GM21529 (cell line): ENCODE measurements at regions not wholly inside any gene's neighbourhood (a gene's known extent, or its start where the extent isn't known, plus 50 kb on each side); places are given as distances from the start of the nearest gene placed in this dataset.
"Not testable (repeated sequence)": the region's sequence is repeated elsewhere in the genome, so short reads cannot be mapped to it uniquely, and the experiment has no call there.

Experiments used
- ATAC-seq: cut with Tn5 transposase; IDR thresholded peaks from one replicate; pipeline ENCODE4 v1.9.1; 2021; ENCODE audit not compliant: unreplicated experiment

DNA sequence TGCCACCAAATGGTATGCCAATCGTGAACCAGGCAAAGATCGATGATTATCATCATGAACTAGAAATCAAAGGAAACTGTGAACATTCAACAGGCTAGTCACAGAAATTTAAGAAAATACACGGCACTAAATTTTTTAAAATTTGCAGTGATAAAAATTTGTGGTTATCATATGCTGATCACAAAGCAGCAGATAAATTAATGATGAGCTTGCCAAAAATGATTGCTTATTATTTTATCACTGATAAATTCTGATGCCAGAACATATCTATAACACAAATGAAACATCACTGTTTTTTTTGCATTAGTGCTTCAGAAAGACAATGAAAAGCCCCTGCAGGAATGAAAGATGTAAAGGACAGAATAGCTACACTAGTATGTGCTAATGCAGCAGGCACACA lies 1413.2 kb upstream of the MAP3K7 start:
- ATAC-seq: no peak

DNA sequence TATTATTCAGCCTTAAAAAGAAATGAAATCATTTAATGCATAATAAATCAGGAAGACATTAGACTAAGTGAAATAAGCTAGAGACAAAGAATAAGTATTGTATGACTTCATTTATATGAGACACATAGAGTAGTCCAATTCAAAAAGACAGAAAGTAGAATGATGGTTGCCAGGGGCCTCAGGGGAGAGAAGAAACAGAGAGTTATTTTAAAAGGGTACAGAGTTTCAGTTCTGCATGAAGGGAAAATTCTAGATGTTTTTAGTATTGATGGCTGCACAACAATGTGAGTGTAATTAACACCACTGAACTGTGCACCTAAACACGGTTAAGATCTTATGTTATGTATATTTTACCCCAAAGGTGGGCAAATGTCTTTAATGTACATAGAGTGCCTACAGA lies 1407.9 kb upstream of the MAP3K7 start:
- no peak for ATAC-seq

DNA sequence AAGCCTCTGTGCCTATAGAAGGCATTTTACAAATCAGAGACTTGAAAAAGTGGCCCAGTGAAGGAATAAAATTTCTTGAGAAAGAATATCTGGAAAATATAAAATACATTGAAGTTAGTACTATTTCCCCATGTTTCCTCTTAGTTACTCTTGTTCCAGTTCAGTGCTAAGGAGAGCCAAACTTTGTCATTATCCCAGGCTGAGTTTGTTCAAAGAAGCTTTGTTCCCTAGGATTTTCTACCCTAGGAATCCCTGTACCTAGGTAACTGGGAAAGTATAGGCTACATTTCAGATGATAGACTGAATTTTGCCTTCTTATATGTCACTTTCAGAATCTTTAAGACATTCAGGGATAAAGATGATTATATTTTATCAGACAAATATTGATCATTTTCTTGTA lies 1395.7 kb upstream of the MAP3K7 start:
- ATAC-seq: no peak

DNA sequence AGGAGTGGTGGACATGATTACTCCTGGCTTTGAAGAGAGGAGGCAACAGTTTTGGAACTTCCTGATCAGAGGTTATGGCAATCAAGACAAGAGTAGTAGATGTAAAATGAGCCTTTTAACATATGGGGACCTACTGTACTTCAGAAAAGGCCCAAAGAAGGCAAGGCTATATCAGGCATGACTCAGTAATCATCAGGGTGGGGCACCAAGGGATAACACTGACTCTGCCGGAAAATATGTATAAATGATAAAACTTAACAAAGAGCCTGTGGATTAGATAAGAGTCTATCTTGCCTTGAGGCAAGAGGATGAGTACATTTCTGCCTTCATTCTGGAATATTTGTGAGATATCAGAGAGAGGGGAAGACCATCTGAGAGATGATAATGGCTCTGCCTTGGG lies 1389.9 kb upstream of the MAP3K7 start:
- ATAC-seq: no peak

DNA sequence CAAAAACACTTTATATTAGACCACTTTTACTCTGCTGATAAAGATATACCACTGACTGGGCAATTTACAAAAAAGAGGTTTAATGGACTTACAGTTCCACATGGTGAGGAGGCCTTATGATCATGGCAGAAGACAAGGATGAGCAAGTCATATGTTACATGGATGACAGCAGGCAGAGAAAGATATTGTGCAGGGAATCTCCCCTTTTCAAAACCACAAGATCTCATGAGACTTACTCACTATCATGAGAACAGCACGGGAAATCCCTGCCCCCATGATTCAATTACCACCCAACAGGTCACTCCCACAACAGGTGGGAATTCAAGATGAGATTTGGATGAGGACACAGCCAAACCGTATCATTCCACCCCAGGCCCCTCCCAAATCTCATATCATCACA lies 1383.8 kb upstream of the MAP3K7 start:
- no peak for ATAC-seq

DNA sequence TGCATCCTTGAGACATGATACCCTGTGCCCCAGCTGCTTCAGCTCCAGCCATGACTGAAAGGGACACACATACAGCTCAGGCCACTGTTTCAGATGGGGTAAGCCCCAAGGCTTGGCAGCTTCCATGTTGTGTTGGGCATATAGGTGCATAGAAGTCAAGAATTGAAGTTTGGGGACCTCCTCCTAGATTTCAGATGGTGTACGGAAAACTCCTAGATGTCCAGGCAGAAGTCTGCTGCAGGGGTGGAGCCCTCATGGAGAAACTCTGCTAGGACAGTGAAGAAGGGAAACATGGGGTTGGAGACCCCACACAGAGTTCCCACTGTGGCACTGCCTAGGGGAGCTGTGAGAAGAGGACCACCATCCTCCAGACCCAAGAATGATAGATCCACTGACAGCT lies 1379.0 kb upstream of the MAP3K7 start:
- no peak for ATAC-seq

DNA sequence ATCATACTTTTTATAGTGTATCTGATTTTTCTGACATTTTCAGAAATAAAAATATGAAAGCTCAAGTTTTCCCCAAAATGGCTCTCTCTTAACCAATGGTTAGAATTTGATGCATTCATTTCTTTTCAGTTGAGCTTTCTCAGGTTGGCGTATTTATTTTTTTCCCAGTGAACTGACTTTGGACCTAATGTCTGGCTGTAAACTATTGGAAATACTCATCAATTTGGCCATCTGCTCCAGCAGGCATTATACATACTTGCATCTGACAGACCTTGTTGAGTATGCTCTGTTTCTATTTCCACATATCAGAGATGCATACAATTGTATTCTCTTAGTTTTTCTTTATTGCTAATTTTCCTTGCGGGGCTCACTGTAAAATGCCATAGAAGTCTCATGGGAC lies 1374.8 kb upstream of the MAP3K7 start:
- no peak for ATAC-seq

DNA sequence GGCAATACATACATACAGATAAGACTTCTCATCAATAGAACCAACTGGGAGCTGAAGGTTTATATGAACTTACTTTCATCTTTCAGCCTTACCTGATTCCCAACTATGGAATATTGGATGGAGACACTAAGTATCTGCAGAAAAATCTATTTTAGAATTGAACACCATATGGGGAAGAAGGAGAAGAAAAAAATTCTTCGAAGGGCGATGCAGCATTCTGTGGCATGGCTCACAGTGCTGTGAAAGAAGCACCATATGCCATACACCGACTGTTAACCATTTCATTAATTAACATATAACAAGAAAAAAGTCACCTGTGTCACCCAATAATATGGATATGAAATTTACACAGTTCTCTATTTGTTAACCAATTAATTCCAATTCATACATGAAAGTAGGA lies 1374.4 kb upstream of the MAP3K7 start:
- ATAC-seq: no peak

DNA sequence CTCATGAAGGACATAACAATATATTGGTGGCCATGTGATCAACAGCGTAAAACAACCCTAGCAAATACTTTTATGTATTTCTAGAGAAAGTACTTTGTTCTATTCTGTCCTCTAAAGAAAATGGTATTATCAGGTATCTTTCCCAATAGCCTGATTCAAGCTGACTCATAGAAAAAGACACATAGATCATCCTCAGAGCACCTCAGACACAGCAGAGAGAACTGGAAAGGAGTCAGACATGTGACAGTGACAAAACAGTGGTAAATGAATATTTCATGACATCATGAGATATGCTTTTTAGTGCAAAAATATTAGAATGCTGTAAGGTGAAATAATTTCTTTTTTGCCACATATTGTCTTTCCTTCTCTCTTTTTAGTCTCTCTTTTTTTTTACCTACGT lies 1355.0 kb upstream of the MAP3K7 start:
- ATAC-seq: no peak

DNA sequence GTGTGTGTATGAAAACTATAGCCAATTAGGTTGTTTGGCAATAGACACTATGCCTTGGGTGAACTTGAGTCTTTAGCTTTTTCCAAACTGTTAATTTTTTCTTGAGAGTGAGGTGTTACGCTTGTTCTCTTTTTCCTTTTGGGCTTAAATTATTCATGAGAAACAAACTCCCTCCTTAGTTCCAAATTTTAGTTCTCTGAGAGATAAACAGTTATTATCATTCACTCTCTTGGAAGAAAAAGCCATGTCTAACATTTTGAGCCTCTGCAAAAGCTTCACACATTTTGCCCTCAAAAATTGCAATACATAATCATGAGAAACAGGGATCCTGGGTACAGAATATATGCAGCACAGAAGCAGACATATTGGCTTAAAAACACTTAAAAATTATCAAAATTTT lies 1353.9 kb upstream of the MAP3K7 start:
- no peak for ATAC-seq

DNA sequence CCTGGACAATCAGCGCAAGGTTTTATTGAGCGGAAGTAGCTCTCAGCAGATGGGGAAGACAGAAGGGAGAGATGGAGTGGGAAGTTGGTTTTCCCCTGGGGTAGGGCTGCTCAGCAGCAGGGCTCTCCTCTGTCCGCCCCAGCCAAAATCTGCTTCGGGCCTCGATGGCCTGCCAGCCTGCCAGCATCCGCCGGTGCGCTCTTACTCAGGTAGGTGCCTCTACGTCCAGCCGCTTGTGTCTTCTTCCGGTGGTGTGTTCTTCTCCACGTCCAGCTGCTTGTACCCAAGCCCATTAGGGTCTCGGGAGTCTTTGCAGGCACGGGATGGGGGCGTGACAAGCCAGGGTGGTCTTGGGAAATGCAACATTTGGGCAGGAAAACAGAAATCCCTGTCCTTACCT lies 1340.0 kb upstream of the MAP3K7 start:
- ATAC-seq: no peak

DNA sequence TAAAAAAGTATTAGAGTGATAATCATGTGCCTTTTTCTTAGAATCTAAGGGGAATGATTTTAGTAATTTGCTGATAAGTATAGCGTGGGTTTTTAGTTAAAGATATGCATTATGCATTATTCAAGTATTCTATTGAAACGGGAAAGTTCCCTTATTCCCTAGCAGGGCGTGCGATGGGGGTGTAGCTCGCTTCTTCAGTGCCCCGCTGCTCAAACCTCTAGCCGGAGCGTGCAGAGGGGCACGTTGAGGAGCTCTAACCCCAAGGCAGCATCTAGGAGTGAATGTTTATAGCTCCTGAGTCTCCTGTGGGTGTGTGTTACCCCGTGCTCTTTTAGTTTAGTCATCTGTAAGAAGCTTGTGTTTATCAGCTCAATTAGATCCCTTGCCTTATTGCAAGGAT lies 1339.5 kb upstream of the MAP3K7 start:
- ATAC-seq: no peak

DNA sequence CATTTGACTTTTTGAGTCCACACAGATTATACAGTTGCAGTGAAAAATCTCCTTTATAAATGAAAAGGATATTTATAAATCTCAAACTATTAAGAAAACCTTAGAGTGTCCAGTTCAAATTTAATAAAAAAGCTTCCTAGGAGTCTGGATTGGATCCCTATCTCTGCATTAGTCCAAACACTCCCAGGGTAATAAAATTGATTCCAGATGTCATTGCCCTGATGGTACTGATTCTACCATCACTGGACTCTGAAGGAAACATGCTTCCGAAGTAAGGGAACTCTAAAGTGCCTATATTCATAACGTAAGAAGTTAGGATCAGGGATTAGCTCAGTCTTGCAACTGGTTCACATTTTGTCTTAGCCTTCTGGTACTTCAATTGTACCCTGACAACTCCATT lies 1325.1 kb upstream of the MAP3K7 start:
- no peak for ATAC-seq

DNA sequence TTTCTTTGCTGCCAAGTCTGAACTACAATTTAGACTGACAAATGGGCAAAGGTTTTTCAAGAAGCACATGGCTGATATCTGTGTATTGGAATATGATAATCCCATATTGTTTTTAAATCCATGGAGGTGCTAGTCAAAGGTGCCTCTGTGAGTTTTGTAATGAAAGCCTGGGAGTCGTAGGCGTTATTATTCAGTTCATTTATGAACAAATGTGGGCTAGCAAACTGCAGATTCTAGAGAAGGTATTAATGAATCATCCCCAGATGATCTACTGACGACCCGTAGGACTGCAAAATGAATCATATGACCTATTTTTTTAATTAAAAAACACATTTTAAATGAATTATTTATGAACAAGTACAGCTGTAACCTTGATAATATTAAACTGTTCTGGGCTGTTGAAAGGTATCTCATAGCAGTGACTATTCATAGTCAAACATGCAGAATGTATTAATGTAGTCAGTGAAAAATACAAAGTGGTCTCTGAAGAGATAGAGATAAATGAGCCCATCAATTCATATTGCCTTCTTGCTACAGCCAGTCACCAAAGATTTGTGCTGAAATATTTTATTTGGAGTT lies 1317.8 kb upstream of the MAP3K7 start:
- no peak for ATAC-seq

DNA sequence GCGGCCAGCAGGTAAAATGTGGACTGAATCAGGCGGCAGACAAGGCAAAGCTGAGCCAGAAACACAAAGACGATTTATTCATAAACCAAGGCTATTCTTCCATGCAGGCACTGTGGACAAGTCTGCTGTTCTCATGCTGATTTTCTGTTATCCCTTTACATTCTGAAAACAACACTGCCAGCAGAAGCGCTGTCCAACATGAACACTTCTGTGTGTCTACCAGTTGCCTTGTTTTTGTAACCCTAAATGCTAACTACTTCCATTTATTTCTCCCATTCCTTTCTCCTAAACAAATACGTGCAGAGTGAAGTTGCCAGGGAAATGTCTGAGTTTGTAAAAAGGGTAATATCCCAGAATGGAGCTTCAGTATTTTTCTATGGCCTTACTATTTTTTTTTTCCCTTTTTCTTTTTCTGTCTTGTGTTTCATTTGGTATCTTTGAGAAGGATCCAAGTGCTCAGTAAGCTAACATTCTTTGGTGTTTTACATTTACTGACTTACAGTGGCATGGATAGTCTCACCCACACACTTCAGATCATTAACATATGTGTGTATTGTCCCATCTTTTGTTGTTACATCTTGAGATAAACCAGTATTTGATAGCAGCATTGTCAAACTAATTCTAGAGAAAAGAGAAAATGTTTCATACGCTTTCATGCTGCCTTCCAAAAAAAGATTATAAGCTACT lies 1308.9 kb upstream of the MAP3K7 start:
- no peak for ATAC-seq

DNA sequence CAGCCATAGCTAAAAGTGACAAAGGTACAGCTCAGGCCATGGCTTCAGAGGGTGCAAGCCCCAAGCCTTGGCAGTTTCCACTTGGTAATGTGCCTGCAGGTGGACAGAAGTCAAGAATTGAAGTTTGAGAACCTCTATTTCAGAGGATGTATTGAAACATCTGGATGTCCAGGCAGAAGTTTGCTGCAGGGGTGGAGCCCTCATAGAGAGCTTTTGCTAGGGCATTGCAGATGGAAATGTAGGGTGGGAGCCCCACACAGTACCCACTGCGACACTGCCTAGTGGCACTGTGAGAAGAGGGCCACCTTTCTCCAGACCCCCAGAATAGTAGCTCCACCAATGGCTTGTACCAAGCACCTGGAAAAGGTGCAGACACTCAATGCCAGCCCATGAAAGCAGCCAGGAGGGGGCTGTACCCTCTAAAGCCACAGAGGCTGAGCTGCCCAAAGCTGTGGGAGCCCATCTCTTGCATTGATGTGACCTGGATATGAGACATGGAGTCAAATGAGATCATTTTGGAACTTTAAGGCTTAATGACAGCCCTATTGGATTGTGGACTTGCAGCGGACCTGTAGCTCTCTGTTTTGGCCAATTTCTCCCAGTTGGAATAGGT lies 1299.4 kb upstream of the MAP3K7 start:
- ATAC-seq: no peak

DNA sequence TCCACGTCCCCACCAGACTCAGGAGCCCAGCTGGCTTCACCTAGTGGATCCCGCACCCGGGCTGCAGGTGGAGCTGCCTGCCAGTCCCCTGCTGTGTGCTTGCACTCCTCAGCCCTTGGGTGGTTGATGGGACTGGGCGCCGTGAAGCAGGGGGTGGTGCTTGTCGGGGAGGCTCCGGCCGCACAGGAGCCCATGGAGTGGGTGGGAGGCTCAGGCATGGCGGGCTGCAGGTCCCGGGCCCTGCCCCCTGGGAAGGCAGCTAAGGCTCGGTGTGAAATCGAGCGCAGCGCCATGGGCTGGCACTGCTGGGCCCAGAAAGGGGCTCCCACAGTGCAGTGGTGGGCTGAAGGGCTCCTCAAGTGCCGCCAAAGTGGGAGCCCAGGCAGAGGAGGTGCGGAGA lies 1294.9 kb upstream of the MAP3K7 start:
- not testable (repeated sequence) for ATAC-seq

DNA sequence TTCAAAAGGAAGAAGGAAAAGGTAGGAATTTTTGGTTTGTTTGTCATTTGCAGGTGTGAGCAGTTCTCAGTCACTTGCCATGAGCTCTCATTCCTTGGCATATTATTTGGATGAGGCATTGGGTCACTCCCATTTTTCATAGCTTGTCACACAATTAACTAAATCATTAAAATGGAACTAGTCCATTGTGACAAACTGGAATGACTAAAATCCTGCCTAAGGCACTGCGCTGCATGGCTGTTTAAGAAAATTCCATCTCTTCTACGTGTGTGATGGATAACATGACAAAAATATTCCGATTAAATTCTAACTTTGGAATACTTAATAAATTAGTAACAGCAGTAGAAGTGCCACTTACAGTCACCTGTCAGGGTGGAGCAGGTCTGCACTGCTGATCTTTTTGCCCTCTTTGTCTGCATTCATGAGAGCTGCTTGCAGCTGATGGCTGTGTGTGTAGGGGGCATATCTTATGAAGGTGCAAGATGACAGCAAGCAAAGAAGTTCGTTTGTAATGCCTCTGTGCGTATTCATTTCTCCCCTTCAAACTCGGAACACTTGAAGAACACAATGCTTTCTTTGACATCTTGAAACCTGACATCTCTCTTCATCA lies 1292.6 kb upstream of the MAP3K7 start:
- ATAC-seq: no peak

DNA sequence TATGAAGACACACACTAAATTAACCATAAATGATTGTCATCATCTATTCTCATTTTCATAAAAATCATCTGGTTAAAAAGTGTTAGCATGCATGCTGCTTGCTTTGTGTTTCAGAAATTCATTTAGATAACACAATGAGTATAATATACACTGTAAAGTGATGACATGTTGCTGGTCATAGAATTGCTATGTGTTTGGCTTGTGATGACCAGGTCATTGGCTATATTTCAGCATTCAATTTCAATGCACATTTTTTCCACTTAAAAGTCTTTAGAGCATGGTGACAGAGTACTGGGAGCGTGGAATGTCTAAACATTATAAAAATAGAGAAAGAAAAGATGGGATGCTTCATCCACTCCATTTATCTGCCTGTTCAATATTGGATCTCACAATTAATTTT lies 1291.1 kb upstream of the MAP3K7 start:
- no peak for ATAC-seq

DNA sequence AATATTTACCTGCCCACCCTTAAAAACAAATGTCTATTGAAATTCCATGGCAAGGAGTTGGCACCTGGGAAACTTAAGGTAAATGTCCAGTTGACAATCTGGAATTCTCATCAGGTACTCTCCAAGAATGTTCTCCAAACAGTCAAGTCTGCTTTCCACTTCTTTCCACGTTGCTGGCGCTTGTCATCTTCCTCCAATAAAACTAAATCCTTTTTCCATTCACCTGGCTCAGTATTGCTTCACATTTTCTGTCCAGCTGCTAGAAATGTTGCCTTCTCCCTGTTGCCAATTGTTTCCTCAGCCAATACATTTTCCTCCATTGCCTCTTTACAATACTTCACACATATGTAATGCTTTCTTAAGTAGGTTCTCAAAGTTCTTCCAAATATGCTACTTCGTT lies 1288.1 kb upstream of the MAP3K7 start:
- no peak for ATAC-seq

DNA sequence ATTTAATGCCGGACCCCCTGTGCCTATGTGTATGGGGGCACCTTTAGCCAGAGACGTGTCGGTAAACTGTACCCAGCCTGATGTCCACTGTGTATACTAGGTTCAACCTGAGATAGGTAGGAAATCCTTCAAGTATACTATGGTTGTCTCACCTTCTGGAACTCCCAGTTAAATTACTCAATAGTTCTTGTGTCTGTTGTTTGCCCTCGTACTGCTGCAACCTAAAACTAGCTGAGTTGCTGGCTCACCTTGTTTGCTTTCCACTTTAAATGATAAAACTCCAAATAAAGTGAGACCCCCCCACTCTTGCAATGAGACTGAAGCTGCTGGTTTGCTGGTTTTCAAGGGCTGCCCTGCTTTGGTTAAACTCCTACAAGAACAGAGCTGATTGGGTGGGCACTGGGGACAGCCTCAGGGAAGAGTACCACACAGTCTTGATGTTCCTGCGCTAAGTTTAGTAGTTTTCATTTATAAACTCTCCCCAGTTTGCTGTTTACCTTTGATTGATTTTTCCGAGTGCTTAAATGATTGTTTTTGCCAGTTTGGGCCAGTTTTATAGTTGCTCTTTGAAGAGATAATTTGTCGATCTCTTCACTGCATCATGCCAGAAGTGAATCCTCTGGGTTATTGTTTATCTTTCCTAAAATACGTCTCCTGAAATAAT lies 1281.8 kb upstream of the MAP3K7 start:
- ATAC-seq: no peak

DNA sequence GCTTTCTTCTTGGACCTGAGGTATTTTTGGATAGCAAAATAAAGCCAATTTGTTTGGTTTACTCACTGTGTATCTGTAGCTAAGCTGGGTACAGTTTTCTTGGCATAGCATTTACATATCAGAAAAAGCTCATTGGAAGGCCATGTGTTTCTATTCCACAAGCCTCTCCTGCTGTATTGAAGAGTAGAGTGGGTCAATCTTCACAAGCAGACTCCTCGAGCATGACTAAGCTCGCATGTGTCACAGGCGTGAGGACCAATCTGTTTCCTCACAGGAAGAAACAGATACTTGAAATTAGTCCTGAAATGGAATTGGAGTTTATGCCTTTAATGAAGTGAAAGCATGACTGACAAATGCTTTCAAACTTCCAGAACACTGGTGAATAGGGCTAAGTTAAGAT lies 1279.0 kb upstream of the MAP3K7 start:
- no peak for ATAC-seq
